ENCODE measurements at regions not wholly inside any gene's neighbourhood (a gene's known extent, or its start where the extent isn't known, plus 50 kb on each side); places are given as distances from the start of the nearest gene placed in this dataset.

DNA sequence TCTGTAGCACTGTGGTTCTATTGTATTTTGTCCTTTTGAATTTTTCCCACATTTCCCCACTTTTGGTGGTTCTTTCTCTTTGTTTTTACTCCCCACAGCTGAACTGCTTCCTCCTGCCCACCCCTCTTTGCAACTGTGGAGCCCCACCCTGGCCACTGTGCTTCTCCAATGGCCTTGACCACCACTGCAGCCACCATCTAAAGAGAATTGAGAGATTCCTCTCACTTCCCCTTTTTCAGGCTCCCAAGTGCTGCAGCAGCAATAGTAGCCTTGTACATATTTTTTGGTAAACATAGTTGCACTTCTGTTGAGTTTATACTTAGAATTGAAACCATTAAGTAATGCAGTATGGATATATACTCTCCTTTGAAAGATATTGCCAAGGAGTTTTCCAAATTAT, 51.3 kb upstream of the FRMPD3 start:
- TF ChIP-seq CTCF (IDR thresholded peaks at IDR 0.05) (no peak), EP300 (IDR thresholded peaks at IDR 0.05) (no peak), POLR2AphosphoS5 (IDR thresholded peaks at IDR 0.05) (no peak)

All from upper lobe of left lung (tissue), 4 donors.